ENCODE measurements at regions not wholly inside any gene's neighbourhood (a gene's known extent, or its start where the extent isn't known, plus 50 kb on each side); places are given as distances from the start of the nearest gene placed in this dataset.
"Not testable (repeated sequence)": the region's sequence is repeated elsewhere in the genome, so short reads cannot be mapped to it uniquely, and the experiment has no call there.

- Histone ChIP-seq H3K9me3 (ENCODE audit: control insufficient read depth, low read length) (no peaks in the 10 kb centered on the region), H3K36me3 (ENCODE audit: control insufficient read depth, insufficient read depth, low read length) (no peaks in the 10 kb centered on the region), H3K27ac (ENCODE audit: low read depth, low read length, severe bottlenecking) (no peak overlapping the region), H3K4me3 (ENCODE audit: extremely low read depth, insufficient read depth, low read length, poor library complexity, severe bottlenecking) (no peak overlapping the region), H3K4me1 (ENCODE audit: control insufficient read depth, insufficient read depth, low read length, poor library complexity, severe bottlenecking) (no peaks in the 10 kb centered on the region)
Observed at GRCh38 chr14:46596236-46596635, 55.3 kb downstream of the RPL10L start.

- Histone ChIP-seq H3K36me3 (ENCODE audit: control insufficient read depth, insufficient read depth, low read length) (no peaks in the 10 kb centered on the region), H3K4me1 (ENCODE audit: control insufficient read depth, insufficient read depth, low read length, poor library complexity, severe bottlenecking) (no peaks in the 10 kb centered on the region), H3K4me3 (ENCODE audit: extremely low read depth, insufficient read depth, low read length, poor library complexity, severe bottlenecking) (no peak overlapping the region), H3K27ac (ENCODE audit: low read depth, low read length, severe bottlenecking) (no peak overlapping the region), H3K9me3 (ENCODE audit: control insufficient read depth, low read length) (no peaks in the 10 kb centered on the region)
- WGBS, 2 experiments (ENCODE audit: insufficient coverage in 2 of 2): no CpG with 5 or more reads among the region's 1 CpG
Observed at GRCh38 chr14:46582826-46583225, 68.8 kb downstream of the RPL10L start.

GRCh38 chr14:46581036-46581671 lies 70.4 kb downstream of the RPL10L start:
- Histone ChIP-seq H3K9me3 (ENCODE audit: control insufficient read depth, low read length) (no peaks in the 10 kb centered on the region), H3K36me3 (ENCODE audit: control insufficient read depth, insufficient read depth, low read length) (no peaks in the 10 kb centered on the region), H3K4me3 (ENCODE audit: extremely low read depth, insufficient read depth, low read length, poor library complexity, severe bottlenecking) (no peak overlapping the region), H3K4me1 (ENCODE audit: control insufficient read depth, insufficient read depth, low read length, poor library complexity, severe bottlenecking) (no peaks in the 10 kb centered on the region), H3K27ac (ENCODE audit: low read depth, low read length, severe bottlenecking) (no peak overlapping the region)
- 3 to 29% methylated on average over 4 of the region's 5 CpGs for WGBS, 2 experiments (ENCODE audit: insufficient coverage in 2 of 2)

- no peak overlapping the region for H3K4me3 ChIP-seq (ENCODE audit: extremely low read depth, insufficient read depth, low read length, poor library complexity, severe bottlenecking)
- 83 to 87% methylated on average over 2 of the region's 2 CpGs for WGBS, 2 experiments (ENCODE audit: insufficient coverage in 2 of 2)
- no peaks in the 10 kb centered on the region for H3K4me1 ChIP-seq (ENCODE audit: control insufficient read depth, insufficient read depth, low read length, poor library complexity, severe bottlenecking)
- no peak overlapping the region for H3K27ac ChIP-seq (ENCODE audit: low read depth, low read length, severe bottlenecking)
- H3K9me3 ChIP-seq (ENCODE audit: control insufficient read depth, low read length): no peaks in the 10 kb centered on the region
- no peaks in the 10 kb centered on the region for H3K36me3 ChIP-seq (ENCODE audit: control insufficient read depth, insufficient read depth, low read length)
Observed at GRCh38 chr14:46574978-46575375, 76.6 kb downstream of the RPL10L start.

DNA sequence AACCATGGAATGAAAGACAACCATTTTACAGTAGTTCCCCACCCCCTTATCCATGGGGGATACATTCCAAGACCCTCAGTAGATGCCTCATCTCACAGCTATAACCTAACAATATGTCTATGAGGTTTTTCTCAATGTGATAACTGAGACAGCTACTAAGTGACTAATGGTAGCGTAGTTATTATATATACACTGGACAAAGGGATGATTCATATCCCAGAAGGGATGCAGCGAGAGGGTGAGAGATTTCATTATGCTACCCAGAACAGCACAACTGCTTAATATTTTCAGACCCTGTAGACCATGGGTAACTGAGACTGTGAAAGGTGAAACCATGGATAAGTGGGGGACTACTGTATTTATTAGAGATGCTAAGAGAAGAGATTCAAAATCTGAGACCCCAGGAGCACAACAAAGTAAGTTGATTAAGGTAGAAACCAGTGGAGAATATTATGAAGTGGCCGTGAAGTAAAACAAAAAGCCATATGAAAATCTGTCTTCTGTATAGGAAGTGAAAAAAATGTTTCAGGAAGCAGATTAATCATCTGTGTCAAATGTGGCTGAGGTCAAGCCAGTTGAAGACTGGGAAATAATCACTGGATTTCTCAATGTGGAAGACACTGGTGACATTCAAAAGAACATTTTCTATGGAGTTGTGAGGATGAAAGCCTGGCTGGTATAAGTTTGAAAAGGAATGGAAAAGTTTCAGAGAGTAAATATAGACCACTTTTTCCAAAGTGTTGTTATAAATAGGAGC lies 77.2 kb downstream of the RPL10L start:
- Histone ChIP-seq H3K4me3 (ENCODE audit: extremely low read depth, insufficient read depth, low read length, poor library complexity, severe bottlenecking) (no peak overlapping the region), H3K36me3 (ENCODE audit: control insufficient read depth, insufficient read depth, low read length) (no peaks in the 10 kb centered on the region), H3K9me3 (ENCODE audit: control insufficient read depth, low read length) (no peaks in the 10 kb centered on the region), H3K4me1 (ENCODE audit: control insufficient read depth, insufficient read depth, low read length, poor library complexity, severe bottlenecking) (no peaks in the 10 kb centered on the region), H3K27ac (ENCODE audit: low read depth, low read length, severe bottlenecking) (no peak overlapping the region)
- 92 to 100% methylated on average over 1 of the region's 3 CpGs for WGBS, 2 experiments (ENCODE audit: insufficient coverage in 2 of 2)

DNA sequence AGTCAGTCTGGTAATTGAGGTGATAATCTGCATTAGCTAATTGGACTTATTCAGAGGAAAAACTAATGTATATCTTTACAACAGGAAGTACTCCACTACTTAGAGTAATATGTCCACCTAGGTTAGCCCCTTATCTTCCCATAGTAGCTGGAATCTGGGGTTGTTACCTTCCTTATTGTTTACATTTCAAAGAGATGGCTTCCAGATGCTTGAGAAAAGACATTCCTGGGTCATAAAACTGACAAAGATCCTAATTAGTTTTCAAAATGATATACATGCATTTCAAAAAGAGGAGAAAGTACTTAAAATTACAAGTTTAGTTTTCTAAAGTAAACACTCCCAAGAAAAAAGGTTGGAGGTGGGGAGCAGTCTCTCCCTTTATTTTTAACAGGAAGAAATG lies 78.1 kb downstream of the RPL10L start:
- Histone ChIP-seq H3K4me1 (ENCODE audit: control insufficient read depth, insufficient read depth, low read length, poor library complexity, severe bottlenecking) (no peaks in the 10 kb centered on the region), H3K36me3 (ENCODE audit: control insufficient read depth, insufficient read depth, low read length) (no peaks in the 10 kb centered on the region), H3K4me3 (ENCODE audit: extremely low read depth, insufficient read depth, low read length, poor library complexity, severe bottlenecking) (no peak overlapping the region), H3K9me3 (ENCODE audit: control insufficient read depth, low read length) (no peaks in the 10 kb centered on the region), H3K27ac (ENCODE audit: low read depth, low read length, severe bottlenecking) (no peak overlapping the region)

GRCh38 chr14:46571970-46572369 lies 79.6 kb downstream of the RPL10L start:
- Histone ChIP-seq H3K9me3 (ENCODE audit: control insufficient read depth, low read length) (no peaks in the 10 kb centered on the region), H3K27ac (ENCODE audit: low read depth, low read length, severe bottlenecking) (no peak overlapping the region), H3K4me1 (ENCODE audit: control insufficient read depth, insufficient read depth, low read length, poor library complexity, severe bottlenecking) (no peaks in the 10 kb centered on the region), H3K36me3 (ENCODE audit: control insufficient read depth, insufficient read depth, low read length) (no peaks in the 10 kb centered on the region), H3K4me3 (ENCODE audit: extremely low read depth, insufficient read depth, low read length, poor library complexity, severe bottlenecking) (no peak overlapping the region)
- WGBS, 2 experiments (ENCODE audit: insufficient coverage in 2 of 2): no CpG with 5 or more reads among the region's 2 CpGs

DNA sequence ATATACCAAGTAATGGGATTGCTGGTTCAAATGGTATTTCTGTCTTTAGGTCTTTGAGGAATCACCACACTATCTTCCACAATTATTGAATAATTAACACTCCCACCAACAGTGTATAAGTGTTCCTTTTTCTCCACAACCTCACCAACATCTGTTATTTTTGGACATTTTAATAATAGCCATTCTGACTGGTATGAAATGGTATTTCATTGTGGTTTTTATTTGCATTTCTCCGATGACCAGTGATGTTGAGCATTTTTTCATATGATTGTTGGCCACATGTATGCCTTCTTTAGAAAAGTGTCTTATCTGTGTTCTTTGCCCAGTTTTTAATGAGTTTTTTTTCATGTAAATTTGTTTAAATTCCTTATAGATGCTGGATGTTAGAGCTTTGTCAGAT lies 83.4 kb downstream of the RPL10L start:
- not testable (repeated sequence) for H3K4me1 ChIP-seq (ENCODE audit: control insufficient read depth, insufficient read depth, low read length, poor library complexity, severe bottlenecking); H3K36me3 ChIP-seq (ENCODE audit: control insufficient read depth, insufficient read depth, low read length); H3K4me3 ChIP-seq (ENCODE audit: extremely low read depth, insufficient read depth, low read length, poor library complexity, severe bottlenecking); H3K27ac ChIP-seq (ENCODE audit: low read depth, low read length, severe bottlenecking); H3K9me3 ChIP-seq (ENCODE audit: control insufficient read depth, low read length)
- WGBS, 2 experiments (ENCODE audit: insufficient coverage in 2 of 2): 100% methylated on average over 1 of the region's 1 CpG

GRCh38 chr14:46550836-46551235 lies 100.7 kb downstream of the RPL10L start:
- peaks cover 9% of the 10 kb centered on the region for H3K9me3 ChIP-seq (ENCODE audit: control insufficient read depth, low read length)
- no peak overlapping the region for H3K4me3 ChIP-seq (ENCODE audit: extremely low read depth, insufficient read depth, low read length, poor library complexity, severe bottlenecking)
- 83 to 100% methylated on average over 1 of the region's 9 CpGs for WGBS, 2 experiments (ENCODE audit: insufficient coverage in 2 of 2)
- H3K27ac ChIP-seq (ENCODE audit: low read depth, low read length, severe bottlenecking): no peak overlapping the region
- no peaks in the 10 kb centered on the region for H3K4me1 ChIP-seq (ENCODE audit: control insufficient read depth, insufficient read depth, low read length, poor library complexity, severe bottlenecking)
- H3K36me3 ChIP-seq (ENCODE audit: control insufficient read depth, insufficient read depth, low read length): no peaks in the 10 kb centered on the region

- Histone ChIP-seq H3K27ac (ENCODE audit: low read depth, low read length, severe bottlenecking) (no peak overlapping the region), H3K4me1 (ENCODE audit: control insufficient read depth, insufficient read depth, low read length, poor library complexity, severe bottlenecking) (no peaks in the 10 kb centered on the region)
- no CpG with 5 or more reads among the region's 2 CpGs for WGBS, 2 experiments (ENCODE audit: insufficient coverage in 2 of 2)
Observed at GRCh38 chr14:46540986-46541385, 110.6 kb downstream of the RPL10L start.

DNA sequence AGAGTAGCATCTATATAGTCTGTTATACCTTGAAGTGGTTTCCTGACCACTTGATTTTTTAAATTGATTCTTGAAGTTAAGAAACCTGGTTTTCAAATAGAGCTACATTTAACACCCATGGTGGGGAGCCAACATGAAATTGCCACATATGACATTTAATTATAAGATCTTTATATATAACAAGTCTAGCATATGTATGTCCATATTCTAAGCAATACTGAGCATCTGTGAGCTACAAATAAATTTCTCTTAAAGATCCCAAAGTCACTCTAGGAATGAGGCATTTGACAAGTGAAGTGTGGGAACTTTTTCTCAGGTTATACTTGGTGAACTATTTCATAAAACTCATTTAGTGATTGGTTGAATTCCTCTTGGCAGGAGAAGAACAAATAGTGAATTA lies 132.5 kb downstream of the RPL10L start:
- Histone ChIP-seq H3K4me1 (ENCODE audit: control insufficient read depth, insufficient read depth, low read length, poor library complexity, severe bottlenecking) (no peaks in the 10 kb centered on the region), H3K4me3 (ENCODE audit: extremely low read depth, insufficient read depth, low read length, poor library complexity, severe bottlenecking) (no peak overlapping the region), H3K27ac (ENCODE audit: low read depth, low read length, severe bottlenecking) (no peak overlapping the region), H3K9me3 (ENCODE audit: control insufficient read depth, low read length) (no peaks in the 10 kb centered on the region), H3K36me3 (ENCODE audit: control insufficient read depth, insufficient read depth, low read length) (no peaks in the 10 kb centered on the region)

More at GRCh38 chr14:46540986-46541385, 110.6 kb downstream of the RPL10L start:
- no peaks in the 10 kb centered on the region for H3K36me3 ChIP-seq (ENCODE audit: control insufficient read depth, insufficient read depth, low read length)
- H3K9me3 ChIP-seq (ENCODE audit: control insufficient read depth, low read length): no peaks in the 10 kb centered on the region
- H3K4me3 ChIP-seq (ENCODE audit: extremely low read depth, insufficient read depth, low read length, poor library complexity, severe bottlenecking): no peak overlapping the region
